ENCODE measurements at regions not wholly inside any gene's neighbourhood (a gene's known extent, or its start where the extent isn't known, plus 50 kb on each side); places are given as distances from the start of the nearest gene placed in this dataset.

DNA sequence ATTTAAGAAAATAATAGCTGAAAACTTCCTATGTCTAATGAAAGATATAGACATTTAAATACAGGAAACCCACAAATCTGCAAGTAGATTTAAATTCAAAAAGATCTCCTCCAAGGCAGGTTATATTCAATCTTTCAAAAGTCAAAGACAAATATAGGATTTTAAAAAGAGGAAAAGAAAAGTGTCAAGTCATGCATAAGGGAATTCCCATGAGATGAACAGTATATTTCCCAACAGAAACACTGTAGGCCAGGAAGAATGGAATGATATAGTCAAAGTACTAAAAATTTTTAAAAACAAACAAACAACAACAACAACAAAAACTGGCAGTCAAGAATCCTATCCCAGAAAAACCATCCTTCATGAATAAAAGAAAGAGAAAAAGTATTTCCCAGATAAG lies 806.5 kb upstream of the BRINP3 start:
- TF ChIP-seq, protein P1, sequence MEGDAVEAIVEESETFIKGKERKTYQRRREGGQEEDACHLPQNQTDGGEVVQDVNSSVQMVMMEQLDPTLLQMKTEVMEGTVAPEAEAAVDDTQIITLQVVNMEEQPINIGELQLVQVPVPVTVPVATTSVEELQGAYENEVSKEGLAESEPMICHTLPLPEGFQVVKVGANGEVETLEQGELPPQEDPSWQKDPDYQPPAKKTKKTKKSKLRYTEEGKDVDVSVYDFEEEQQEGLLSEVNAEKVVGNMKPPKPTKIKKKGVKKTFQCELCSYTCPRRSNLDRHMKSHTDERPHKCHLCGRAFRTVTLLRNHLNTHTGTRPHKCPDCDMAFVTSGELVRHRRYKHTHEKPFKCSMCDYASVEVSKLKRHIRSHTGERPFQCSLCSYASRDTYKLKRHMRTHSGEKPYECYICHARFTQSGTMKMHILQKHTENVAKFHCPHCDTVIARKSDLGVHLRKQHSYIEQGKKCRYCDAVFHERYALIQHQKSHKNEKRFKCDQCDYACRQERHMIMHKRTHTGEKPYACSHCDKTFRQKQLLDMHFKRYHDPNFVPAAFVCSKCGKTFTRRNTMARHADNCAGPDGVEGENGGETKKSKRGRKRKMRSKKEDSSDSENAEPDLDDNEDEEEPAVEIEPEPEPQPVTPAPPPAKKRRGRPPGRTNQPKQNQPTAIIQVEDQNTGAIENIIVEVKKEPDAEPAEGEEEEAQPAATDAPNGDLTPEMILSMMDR (optimal IDR thresholded peaks at IDR 0.05 in 1 of 3, IDR thresholded peaks at IDR 0.05 in 1 of 3, conservative IDR thresholded peaks at IDR 0.05 in 1 of 3; ENCODE audit: extremely low read depth in 1 of 3, insufficient read depth in 2 of 3, low read length in 3 of 3), result no peak
- TF ChIP-seq EZH2 (IDR thresholded peaks at IDR 0.05; ENCODE audit: low read length), result no peak

Data from keratinocyte (primary cell).